ENCODE measurements at regions not wholly inside any gene's neighbourhood (a gene's known extent, or its start where the extent isn't known, plus 50 kb on each side); places are given as distances from the start of the nearest gene placed in this dataset.
"Not testable (repeated sequence)": the region's sequence is repeated elsewhere in the genome, so short reads cannot be mapped to it uniquely, and the experiment has no call there.

DNA sequence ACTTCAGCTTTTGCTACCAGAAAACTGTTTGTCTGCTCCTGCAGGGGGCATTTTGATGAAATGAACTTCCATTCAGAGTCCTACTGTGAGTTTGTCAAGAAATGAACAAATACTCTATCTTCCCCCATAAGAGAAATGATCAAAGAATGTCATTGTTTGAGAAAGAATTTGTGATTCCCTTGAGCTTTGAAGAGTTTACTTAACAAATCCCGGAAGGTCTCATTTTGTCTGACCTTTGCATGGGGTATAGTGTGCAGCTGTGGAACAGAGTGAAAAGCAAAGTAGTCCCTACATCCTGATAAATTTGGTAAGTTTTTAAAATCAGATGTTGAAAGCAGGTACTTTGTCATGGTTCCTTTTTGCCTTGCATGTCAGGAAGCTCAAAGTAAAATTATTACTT lies 178.0 kb downstream of the ABCC12 start:
- Histone ChIP-seq H3K27me3 (ENCODE audit: insufficient read depth, low read length) (no peaks in the 10 kb centered on the region), H4K20me1 (ENCODE audit: insufficient read depth, low read length) (no peaks in the 10 kb centered on the region), H3F3A (ENCODE audit: insufficient read depth, low read length) (no peaks in the 10 kb centered on the region), H3K4me1 (ENCODE audit: insufficient read depth, low read length, severe bottlenecking) (no peaks in the 10 kb centered on the region), H3K4me3 (ENCODE audit: low read depth, low read length, poor library complexity, severe bottlenecking) (no peak overlapping the region), H3K9ac (ENCODE audit: low read length) (no peak overlapping the region), H3K36me3 (ENCODE audit: insufficient read depth, low read length) (no peaks in the 10 kb centered on the region), H2AFZ (ENCODE audit: low read length) (no peak overlapping the region), H3K9me2 (ENCODE audit: low read depth, low read length) (no peaks in the 10 kb centered on the region), H3K4me2 (ENCODE audit: low read length) (no peak overlapping the region), H3K9me3 (ENCODE audit: low read length) (no peaks in the 10 kb centered on the region), H3K27ac (ENCODE audit: low read depth, low read length, poor library complexity, severe bottlenecking) (no peak overlapping the region), H3K79me2 (ENCODE audit: insufficient read depth, low read length) (no peaks in the 10 kb centered on the region)
- TF ChIP-seq, protein P1, sequence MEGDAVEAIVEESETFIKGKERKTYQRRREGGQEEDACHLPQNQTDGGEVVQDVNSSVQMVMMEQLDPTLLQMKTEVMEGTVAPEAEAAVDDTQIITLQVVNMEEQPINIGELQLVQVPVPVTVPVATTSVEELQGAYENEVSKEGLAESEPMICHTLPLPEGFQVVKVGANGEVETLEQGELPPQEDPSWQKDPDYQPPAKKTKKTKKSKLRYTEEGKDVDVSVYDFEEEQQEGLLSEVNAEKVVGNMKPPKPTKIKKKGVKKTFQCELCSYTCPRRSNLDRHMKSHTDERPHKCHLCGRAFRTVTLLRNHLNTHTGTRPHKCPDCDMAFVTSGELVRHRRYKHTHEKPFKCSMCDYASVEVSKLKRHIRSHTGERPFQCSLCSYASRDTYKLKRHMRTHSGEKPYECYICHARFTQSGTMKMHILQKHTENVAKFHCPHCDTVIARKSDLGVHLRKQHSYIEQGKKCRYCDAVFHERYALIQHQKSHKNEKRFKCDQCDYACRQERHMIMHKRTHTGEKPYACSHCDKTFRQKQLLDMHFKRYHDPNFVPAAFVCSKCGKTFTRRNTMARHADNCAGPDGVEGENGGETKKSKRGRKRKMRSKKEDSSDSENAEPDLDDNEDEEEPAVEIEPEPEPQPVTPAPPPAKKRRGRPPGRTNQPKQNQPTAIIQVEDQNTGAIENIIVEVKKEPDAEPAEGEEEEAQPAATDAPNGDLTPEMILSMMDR (IDR thresholded peaks at IDR 0.05; ENCODE audit: low read length), result no peak
- no peak for TF ChIP-seq EZH2 (IDR thresholded peaks at IDR 0.05; ENCODE audit: borderline replicate concordance, low read length)

DNA sequence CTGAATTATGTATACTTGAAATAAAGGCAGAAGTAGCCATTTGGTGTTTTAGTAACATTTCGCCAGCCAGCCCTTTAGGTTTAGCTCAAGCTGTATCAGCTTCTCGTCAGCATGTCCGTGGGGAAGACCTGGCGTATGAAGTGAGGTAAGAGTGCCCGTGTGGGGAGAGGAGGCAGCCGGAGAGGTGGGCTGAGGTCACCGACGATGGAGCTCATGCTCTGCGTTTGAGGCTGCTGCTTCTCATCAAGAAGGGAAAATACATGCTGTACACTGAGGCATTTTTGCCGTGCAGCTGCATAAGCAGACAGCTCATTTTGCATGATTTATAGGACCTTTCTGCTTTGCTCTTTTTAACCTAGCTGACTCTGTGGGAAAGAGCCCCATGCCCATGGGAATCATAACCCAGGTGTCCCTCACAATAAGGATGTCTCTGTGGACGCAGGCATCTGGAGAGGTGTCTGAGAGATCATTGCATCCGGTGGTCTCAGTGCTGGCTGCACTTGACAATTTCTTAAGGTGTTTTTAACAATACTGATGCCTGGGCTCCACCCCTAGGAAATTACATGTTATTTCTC lies 179.1 kb downstream of the ABCC12 start:
- Histone ChIP-seq H3K27me3 (ENCODE audit: insufficient read depth, low read length) (no peaks in the 10 kb centered on the region), H3K27ac (ENCODE audit: low read depth, low read length, poor library complexity, severe bottlenecking) (no peak overlapping the region), H3K9me2 (ENCODE audit: low read depth, low read length) (no peaks in the 10 kb centered on the region), H3K4me2 (ENCODE audit: low read length) (no peak overlapping the region), H3F3A (ENCODE audit: insufficient read depth, low read length) (no peaks in the 10 kb centered on the region), H3K4me1 (ENCODE audit: insufficient read depth, low read length, severe bottlenecking) (no peaks in the 10 kb centered on the region), H3K36me3 (ENCODE audit: insufficient read depth, low read length) (no peaks in the 10 kb centered on the region), H3K79me2 (ENCODE audit: insufficient read depth, low read length) (no peaks in the 10 kb centered on the region), H3K9me3 (ENCODE audit: low read length) (no peaks in the 10 kb centered on the region), H4K20me1 (ENCODE audit: insufficient read depth, low read length) (no peaks in the 10 kb centered on the region), H3K9ac (ENCODE audit: low read length) (no peak overlapping the region), H3K4me3 (ENCODE audit: low read depth, low read length, poor library complexity, severe bottlenecking) (no peak overlapping the region), H2AFZ (ENCODE audit: low read length) (no peak overlapping the region)
- TF ChIP-seq EZH2 (IDR thresholded peaks at IDR 0.05; ENCODE audit: borderline replicate concordance, low read length), result no peak

DNA sequence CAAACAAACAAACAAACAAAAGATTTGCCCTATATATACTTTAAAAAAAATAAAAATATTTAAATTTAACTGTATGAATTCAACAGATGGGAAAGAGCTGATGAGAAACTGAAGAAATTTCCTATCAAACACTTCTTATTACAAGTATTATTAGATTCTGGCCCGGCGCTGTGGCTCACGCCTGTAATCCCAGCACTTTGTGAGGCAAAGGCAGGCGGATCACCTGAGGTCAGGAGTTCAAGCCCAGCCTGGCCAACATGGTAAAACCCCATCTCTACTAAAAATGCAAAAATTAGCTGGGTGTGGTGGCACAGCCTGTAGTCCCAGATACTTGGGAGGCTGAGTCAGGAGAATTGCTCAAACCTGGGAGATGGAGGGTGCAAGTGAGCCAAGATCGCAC lies 180.8 kb downstream of the ABCC12 start:
- not testable (repeated sequence) for H3K4me2 ChIP-seq (ENCODE audit: low read length); H3K9me3 ChIP-seq (ENCODE audit: low read length); H3K27ac ChIP-seq (ENCODE audit: low read depth, low read length, poor library complexity, severe bottlenecking); H3K9me2 ChIP-seq (ENCODE audit: low read depth, low read length); H3K9ac ChIP-seq (ENCODE audit: low read length); H3K36me3 ChIP-seq (ENCODE audit: insufficient read depth, low read length); H2AFZ ChIP-seq (ENCODE audit: low read length); H3K79me2 ChIP-seq (ENCODE audit: insufficient read depth, low read length); H3K4me3 ChIP-seq (ENCODE audit: low read depth, low read length, poor library complexity, severe bottlenecking); H3K27me3 ChIP-seq (ENCODE audit: insufficient read depth, low read length); H3K4me1 ChIP-seq (ENCODE audit: insufficient read depth, low read length, severe bottlenecking); H4K20me1 ChIP-seq (ENCODE audit: insufficient read depth, low read length); H3F3A ChIP-seq (ENCODE audit: insufficient read depth, low read length)

DNA sequence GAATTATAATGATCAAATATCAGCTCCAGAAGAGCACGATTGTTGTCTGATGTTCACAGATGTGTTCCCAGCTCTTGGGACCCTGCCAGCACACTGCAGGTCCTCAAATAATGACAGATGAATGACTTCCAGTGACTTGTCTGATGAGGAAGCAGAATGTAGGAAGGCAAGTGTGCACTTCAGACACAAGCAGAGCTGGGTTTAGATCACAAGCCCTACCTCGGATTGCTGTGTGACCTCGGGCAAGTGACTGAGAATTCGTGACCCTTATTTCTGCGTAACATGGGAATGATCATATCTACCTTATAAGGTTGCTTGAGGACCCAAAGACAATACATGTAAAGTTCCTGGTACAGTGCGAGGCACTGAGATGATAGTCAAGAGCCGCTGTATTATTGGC lies 182.2 kb downstream of the ABCC12 start:
- no peak for TF ChIP-seq EZH2 (IDR thresholded peaks at IDR 0.05; ENCODE audit: borderline replicate concordance, low read length)
- TF ChIP-seq, protein P1 (IDR thresholded peaks at IDR 0.05; ENCODE audit: low read length), result no peak
- Histone ChIP-seq H3K27me3 (ENCODE audit: insufficient read depth, low read length) (no peaks in the 10 kb centered on the region), H3K4me1 (ENCODE audit: insufficient read depth, low read length, severe bottlenecking) (no peaks in the 10 kb centered on the region), H3K27ac (ENCODE audit: low read depth, low read length, poor library complexity, severe bottlenecking) (no peak overlapping the region), H2AFZ (ENCODE audit: low read length) (no peak overlapping the region), H3F3A (ENCODE audit: insufficient read depth, low read length) (no peaks in the 10 kb centered on the region), H3K9me3 (ENCODE audit: low read length) (no peaks in the 10 kb centered on the region), H4K20me1 (ENCODE audit: insufficient read depth, low read length) (no peaks in the 10 kb centered on the region), H3K4me2 (ENCODE audit: low read length) (no peak overlapping the region), H3K36me3 (ENCODE audit: insufficient read depth, low read length) (no peaks in the 10 kb centered on the region), H3K4me3 (ENCODE audit: low read depth, low read length, poor library complexity, severe bottlenecking) (no peak overlapping the region), H3K9me2 (ENCODE audit: low read depth, low read length) (no peaks in the 10 kb centered on the region), H3K79me2 (ENCODE audit: insufficient read depth, low read length) (no peaks in the 10 kb centered on the region), H3K9ac (ENCODE audit: low read length) (no peak overlapping the region)

Measured in OCI-LY1 (cell line).